Endothelial cell of umbilical vein (primary cell): ENCODE measurements at regions not wholly inside any gene's neighbourhood (a gene's known extent, or its start where the extent isn't known, plus 50 kb on each side); places are given as distances from the start of the nearest gene placed in this dataset.

Experiments
- BruUV-seq: library from RNA; stranded (reverse); fragments of 400-500 nt; replicated peaks from 2 replicates; lab custom pipeline; 2021; lab: Mats Ljungman, UMichigan
- CTCF ChIA-PET: fragments of 300-600, 350-600 bp; sonication (Branson Sonifier 250); formaldehyde crosslinking; loops from one replicate; lab custom pipeline; 2021; ENCODE audit warnings: antibody characterized with exemption, inconsistent platforms; lab: Charles Lee
- POLR2A ChIA-PET: fragments of 300-600, 350-600 bp; sonication (Branson Sonifier 250); formaldehyde crosslinking; loops from one replicate; lab custom pipeline; 2021; ENCODE audit warnings: antibody characterized with exemption, inconsistent platforms; lab: Charles Lee
- DNase-seq: peaks from one replicate; pipeline ENCODE4 v3.0.0-alpha.2; 2011; ENCODE audit warnings: low read depth, low spot score
- FAIRE-seq: peaks from 2 replicates; lab custom pipeline; 2011; peaks lifted over from hg19 to GRCh38; lab: Jason Lieb, UNC
- H2AFZ ChIP-seq: 2 replicates; pipeline ENCODE4 v1.6.0; 2012; ENCODE audit warnings: low read depth, low read length, control low read depth, inconsistent platforms
- H3K27ac ChIP-seq: 2 replicates; pipeline ENCODE4 v1.5.1; 2011; ENCODE audit warnings: low read depth, mild to moderate bottlenecking, control low read depth, low read length, moderate library complexity; ENCODE audit not compliant: insufficient read depth
- H3K27me3 ChIP-seq, 2 experiments: 2 replicates each; pipeline versions ENCODE4 v1.6.0 to v1.6.1; 2011; ENCODE audit warnings: low read length in 2 of 2, mixed read lengths in 1 of 2; ENCODE audit not compliant: control insufficient read depth in 2 of 2, insufficient read depth in 2 of 2
- H3K36me3 ChIP-seq, 2 experiments: 2 replicates in 1 of 2; 3 replicates in 1 of 2; pipeline ENCODE4 v1.5.1; 2011; ENCODE audit warnings: low read length in 2 of 2, mild to moderate bottlenecking in 1 of 2, moderate library complexity in 1 of 2; ENCODE audit not compliant: control insufficient read depth in 2 of 2, insufficient read depth in 2 of 2; ENCODE audit errors: extremely low read depth in 1 of 2
- H3K4me1 ChIP-seq: 3 replicates; pipeline ENCODE4 v1.5.1; 2011; ENCODE audit warnings: mild to moderate bottlenecking, low read length; ENCODE audit not compliant: control insufficient read depth, insufficient read depth; ENCODE audit errors: extremely low read depth
- H3K4me2 ChIP-seq: 2 replicates; pipeline ENCODE4 v1.6.1; 2011; ENCODE audit warnings: low read length, control low read depth, mixed read lengths; ENCODE audit not compliant: insufficient read depth
- H3K4me3 ChIP-seq, 3 experiments: fragments of 200-600 bp in 1 of 3; sonication (generic), shearing (Covaris generic) in 1 of 3; replicated peaks in 1 of 3; 2 replicates each; pipeline ENCODE4 v1.5.1; 2011 to 2016; ENCODE audit warnings: control low read depth in 3 of 3, low read length in 3 of 3, mild to moderate bottlenecking in 2 of 3, inconsistent platforms in 1 of 3, low read depth in 1 of 3, moderate library complexity in 1 of 3; ENCODE audit not compliant: insufficient read depth in 1 of 3
- H3K79me2 ChIP-seq: 2 replicates; pipeline ENCODE4 v1.6.0; 2012; ENCODE audit warnings: low read length, inconsistent platforms; ENCODE audit not compliant: control insufficient read depth, insufficient read depth
- H3K9ac ChIP-seq: replicated peaks from 2 replicates; pipeline ENCODE3; 2011; ENCODE audit warnings: low read length, control low read depth; ENCODE audit not compliant: insufficient read depth; ENCODE audit errors: extremely low read depth
- H3K9me1 ChIP-seq: replicated peaks from 3 replicates; pipeline ENCODE4 v1.6.0; 2011; ENCODE audit warnings: mild to moderate bottlenecking, low read length; ENCODE audit not compliant: control insufficient read depth, insufficient read depth; ENCODE audit errors: extremely low read depth
- H3K9me3 ChIP-seq: replicated peaks from 2 replicates; pipeline ENCODE4 v1.5.1; 2012; ENCODE audit warnings: low read length, inconsistent platforms; ENCODE audit not compliant: control insufficient read depth, insufficient read depth
- H4K20me1 ChIP-seq: replicated peaks from 2 replicates; pipeline ENCODE3; 2011; ENCODE audit warnings: mild to moderate bottlenecking, low read length; ENCODE audit not compliant: control insufficient read depth, insufficient read depth; ENCODE audit errors: extremely low read depth
- EZH2 ChIP-seq: IDR thresholded peaks from 2 replicates; pipeline ENCODE4 v1.6.1; 2012; ENCODE audit warnings: borderline replicate concordance, low read depth, mild to moderate bottlenecking, moderate library complexity, low read length, inconsistent platforms; ENCODE audit not compliant: severe bottlenecking
- FOS ChIP-seq: IDR thresholded peaks from 2 replicates; pipeline ENCODE4 v1.6.1; 2011; ENCODE audit warnings: mild to moderate bottlenecking, low read length, moderate library complexity, borderline replicate concordance; ENCODE audit not compliant: insufficient read depth
- GATA2 ChIP-seq: IDR thresholded peaks from 2 replicates; pipeline ENCODE4 v1.7.0; 2011; ENCODE audit warnings: low read depth, mild to moderate bottlenecking, moderate library complexity, mixed read lengths, low read length; ENCODE audit not compliant: insufficient read length, insufficient read depth
- JUN ChIP-seq: IDR thresholded peaks from 2 replicates; pipeline ENCODE4 v1.6.1; 2011; ENCODE audit warnings: borderline replicate concordance, low read depth; ENCODE audit not compliant: insufficient read length, insufficient read depth
- MYC ChIP-seq: IDR thresholded peaks from one replicate; pipeline ENCODE4 v1.6.1; 2011; ENCODE audit warnings: mild to moderate bottlenecking, low read depth, low read length
- POLR2A ChIP-seq: IDR thresholded peaks from 2 replicates; pipeline ENCODE4 v1.6.1; 2012; ENCODE audit warnings: low read depth, mild to moderate bottlenecking, control low read depth, low read length
- POLR2AphosphoS5 ChIP-seq: IDR thresholded peaks from 2 replicates; pipeline ENCODE4 v1.6.1; 2012; ENCODE audit warnings: low read depth, mild to moderate bottlenecking, control low read depth, low read length, moderate library complexity; ENCODE audit not compliant: insufficient read depth
- dilution Hi-C: fragments of 300-500 bp; cut with MboI; formaldehyde crosslinking; loops from one replicate; pipeline ENCODE4 v1.15.0; 2019; ENCODE audit warnings: low sequenced_read_pairs; ENCODE audit not compliant: extremely low pct_ligation_motif_present
- intact Hi-C: fragments of 100-400 bp; cut with micrococcal nuclease; formaldehyde crosslinking; loops from one replicate; pipeline ENCODE4 v1.10.0; 2022
- TF ChIP-seq, protein P1 (sequence below): IDR thresholded peaks from 2 replicates; pipeline ENCODE4 v1.6.1; 2011; ENCODE audit not compliant: insufficient read depth, insufficient read length
- TF ChIP-seq, protein P2 (sequence below), 2 donors: IDR thresholded peaks; 1 replicate in 1 of 2; 2 replicates in 1 of 2; pipeline ENCODE4 v1.5.1; 2011; ENCODE audit warnings: low read length in 2 of 2, mild to moderate bottlenecking in 2 of 2, moderate library complexity in 2 of 2, control low read depth in 1 of 2, inconsistent platforms in 1 of 2, low read depth in 1 of 2; ENCODE audit not compliant: insufficient read depth in 1 of 2; ENCODE audit errors: extremely low read depth in 1 of 2

DNA sequence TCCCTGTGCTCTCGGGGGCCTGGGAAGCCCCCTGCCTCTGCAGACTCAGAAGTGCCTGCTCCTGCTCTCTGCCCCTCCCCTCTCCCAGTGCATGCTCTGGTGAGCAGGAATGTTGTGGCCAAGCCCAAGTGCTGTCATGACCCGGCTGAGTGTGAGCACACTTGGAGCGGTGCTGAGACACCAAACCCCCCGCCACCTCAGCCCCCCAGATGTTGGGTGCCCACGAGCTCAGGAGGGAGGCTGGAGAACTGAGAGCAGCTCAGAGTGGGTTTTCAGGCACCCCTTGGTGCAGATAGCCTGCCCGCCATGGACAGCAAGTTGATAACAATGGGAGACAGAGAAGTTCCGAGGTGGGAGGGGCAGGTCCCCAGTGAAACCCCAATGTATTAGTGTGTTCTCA, 477.4 kb downstream of the ACTRT1 start:
- Histone ChIP-seq H3K36me3 (no peaks in the 10 kb centered on the region), H3K9me3 (no peaks in the 10 kb centered on the region), H3K9me1 (no peaks in the 10 kb centered on the region), H4K20me1 (no peaks in the 10 kb centered on the region), H3K9ac (no peak overlapping the region), H3K4me1 (no peaks in the 10 kb centered on the region), H3K4me3 (no peak overlapping the region), H3K4me2 (no peak overlapping the region), H3K27ac (no peak overlapping the region), H3K27me3 (no peaks in the 10 kb centered on the region), H3K79me2 (no peaks in the 10 kb centered on the region), H2AFZ (no peak overlapping the region)
- POLR2A ChIA-PET, result no interaction called here
- CTCF ChIA-PET, result no interaction called here
- no TSS peak for BruUV-seq
- TF ChIP-seq FOS (no peak), POLR2A (no peak), EZH2 (no peak), GATA2 (no peak), JUN (no peak), MYC (no peak), POLR2AphosphoS5 (no peak)
- TF ChIP-seq, protein P1, sequence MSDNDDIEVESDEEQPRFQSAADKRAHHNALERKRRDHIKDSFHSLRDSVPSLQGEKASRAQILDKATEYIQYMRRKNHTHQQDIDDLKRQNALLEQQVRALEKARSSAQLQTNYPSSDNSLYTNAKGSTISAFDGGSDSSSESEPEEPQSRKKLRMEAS, result no peak
- TF ChIP-seq, protein P2, sequence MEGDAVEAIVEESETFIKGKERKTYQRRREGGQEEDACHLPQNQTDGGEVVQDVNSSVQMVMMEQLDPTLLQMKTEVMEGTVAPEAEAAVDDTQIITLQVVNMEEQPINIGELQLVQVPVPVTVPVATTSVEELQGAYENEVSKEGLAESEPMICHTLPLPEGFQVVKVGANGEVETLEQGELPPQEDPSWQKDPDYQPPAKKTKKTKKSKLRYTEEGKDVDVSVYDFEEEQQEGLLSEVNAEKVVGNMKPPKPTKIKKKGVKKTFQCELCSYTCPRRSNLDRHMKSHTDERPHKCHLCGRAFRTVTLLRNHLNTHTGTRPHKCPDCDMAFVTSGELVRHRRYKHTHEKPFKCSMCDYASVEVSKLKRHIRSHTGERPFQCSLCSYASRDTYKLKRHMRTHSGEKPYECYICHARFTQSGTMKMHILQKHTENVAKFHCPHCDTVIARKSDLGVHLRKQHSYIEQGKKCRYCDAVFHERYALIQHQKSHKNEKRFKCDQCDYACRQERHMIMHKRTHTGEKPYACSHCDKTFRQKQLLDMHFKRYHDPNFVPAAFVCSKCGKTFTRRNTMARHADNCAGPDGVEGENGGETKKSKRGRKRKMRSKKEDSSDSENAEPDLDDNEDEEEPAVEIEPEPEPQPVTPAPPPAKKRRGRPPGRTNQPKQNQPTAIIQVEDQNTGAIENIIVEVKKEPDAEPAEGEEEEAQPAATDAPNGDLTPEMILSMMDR (IDR thresholded peaks at IDR 0.05; ENCODE audit: extremely low read depth in 1 of 2, insufficient read depth in 1 of 2, low read depth in 1 of 2, low read length in 2 of 2), result no peak
- intact Hi-C loops, result no loop called here
- FAIRE-seq, result no peak
- dilution Hi-C loops, result no loop called here
- no peak for DNase-seq
